ENCODE measurements at regions not wholly inside any gene's neighbourhood (a gene's known extent, or its start where the extent isn't known, plus 50 kb on each side); places are given as distances from the start of the nearest gene placed in this dataset.

DNA sequence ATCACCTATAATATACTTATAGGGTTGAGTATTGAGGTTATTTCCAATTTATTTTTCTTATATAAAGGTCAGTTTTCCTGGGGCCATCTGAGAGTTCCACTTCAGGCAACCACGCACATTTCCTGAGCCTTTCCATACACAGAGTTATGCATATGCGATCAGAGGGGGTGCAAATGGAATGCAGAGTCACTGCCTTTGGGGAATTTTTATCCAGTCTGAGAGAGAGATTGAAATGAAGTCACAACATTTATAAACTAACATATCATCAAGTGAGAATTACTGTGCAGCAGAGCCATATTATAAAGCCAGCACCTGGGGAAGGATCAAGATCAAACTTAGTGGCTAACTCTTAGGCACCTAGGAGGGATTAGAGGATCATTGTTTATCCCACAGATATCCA is 299.9 kb upstream of the PLXNA2 start:
- H3K4me1 ChIP-seq = peaks cover 13% of the 10 kb centered on the region
- H3K4me3 ChIP-seq = no peak overlapping the region
- no peaks in the 10 kb centered on the region for H3K27me3 ChIP-seq (ENCODE audit: low read depth)
- no peaks in the 10 kb centered on the region for H3K9me3 ChIP-seq
- in situ Hi-C loops (cut with MboI; ENCODE audit: low sequenced_read_pairs) = no loop called here
- H3K36me3 ChIP-seq (replicated peaks) = no peaks in the 10 kb centered on the region
- no peak for DNase-seq (ENCODE audit: low spot score in 2 of 2)

GRCh38 chr1:208544794-208545193 is 300.6 kb upstream of the PLXNA2 start:
- Histone ChIP-seq H3K4me3 (no peak overlapping the region), H3K4me1 (peaks cover 13% of the 10 kb centered on the region), H3K36me3 (replicated peaks) (no peaks in the 10 kb centered on the region), H3K9me3 (no peaks in the 10 kb centered on the region), H3K27me3 (ENCODE audit: low read depth) (no peaks in the 10 kb centered on the region)
- DNase-seq (ENCODE audit: low spot score in 2 of 2) = no peak
- in situ Hi-C loops (cut with MboI; ENCODE audit: low sequenced_read_pairs) = no loop called here

- H3K27me3 ChIP-seq (ENCODE audit: low read depth) = no peaks in the 10 kb centered on the region
- no peak for DNase-seq (ENCODE audit: low spot score in 2 of 2)
- in situ Hi-C loops (cut with MboI; ENCODE audit: low sequenced_read_pairs) = no loop called here
- no peaks in the 10 kb centered on the region for H3K9me3 ChIP-seq
- H3K36me3 ChIP-seq (replicated peaks) = no peaks in the 10 kb centered on the region
- H3K4me3 ChIP-seq = no peak overlapping the region
- peaks cover 13% of the 10 kb centered on the region for H3K4me1 ChIP-seq
Observed at GRCh38 chr1:208551024-208551423, 306.8 kb upstream of the PLXNA2 start.

DNA sequence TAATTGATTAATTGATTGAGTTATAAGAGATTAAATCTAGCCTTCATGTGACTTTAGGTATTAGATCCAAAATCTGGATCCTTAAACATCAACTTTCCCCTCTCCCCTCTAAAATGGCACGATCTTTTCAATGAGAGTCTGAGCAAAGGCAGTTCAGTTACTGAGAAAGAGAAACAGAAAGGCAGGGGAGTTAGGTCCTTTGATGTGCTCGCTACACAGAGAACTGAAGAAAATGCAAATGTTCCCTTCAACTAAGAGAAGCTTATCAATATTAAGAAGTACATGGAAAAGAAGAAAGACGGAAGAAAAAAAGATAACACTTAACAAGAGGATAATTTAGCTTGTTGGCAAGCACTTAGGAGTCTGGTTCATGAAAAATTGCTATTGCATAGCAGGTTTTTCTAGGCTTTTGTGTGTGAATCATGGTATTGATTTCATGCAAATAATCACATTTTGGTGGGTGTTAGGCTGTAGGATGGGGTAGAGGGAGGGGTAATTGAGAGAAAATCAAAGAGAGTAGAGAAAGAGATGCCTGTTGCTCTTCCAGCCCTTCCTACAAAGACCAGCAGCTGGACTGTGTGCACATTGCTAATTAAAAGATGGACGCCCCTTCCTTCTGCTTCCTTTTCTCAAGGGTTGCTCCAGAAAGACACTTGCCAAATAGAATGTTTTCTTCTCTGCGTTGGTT is 307.6 kb upstream of the PLXNA2 start:
- Histone ChIP-seq H3K4me1 (peaks cover 13% of the 10 kb centered on the region), H3K27me3 (ENCODE audit: low read depth) (no peaks in the 10 kb centered on the region), H3K4me3 (no peak overlapping the region), H3K9me3 (no peaks in the 10 kb centered on the region), H3K36me3 (replicated peaks) (no peaks in the 10 kb centered on the region)
- no peak for DNase-seq (ENCODE audit: low spot score in 2 of 2)
- in situ Hi-C loops (cut with MboI; ENCODE audit: low sequenced_read_pairs) = no loop called here

DNA sequence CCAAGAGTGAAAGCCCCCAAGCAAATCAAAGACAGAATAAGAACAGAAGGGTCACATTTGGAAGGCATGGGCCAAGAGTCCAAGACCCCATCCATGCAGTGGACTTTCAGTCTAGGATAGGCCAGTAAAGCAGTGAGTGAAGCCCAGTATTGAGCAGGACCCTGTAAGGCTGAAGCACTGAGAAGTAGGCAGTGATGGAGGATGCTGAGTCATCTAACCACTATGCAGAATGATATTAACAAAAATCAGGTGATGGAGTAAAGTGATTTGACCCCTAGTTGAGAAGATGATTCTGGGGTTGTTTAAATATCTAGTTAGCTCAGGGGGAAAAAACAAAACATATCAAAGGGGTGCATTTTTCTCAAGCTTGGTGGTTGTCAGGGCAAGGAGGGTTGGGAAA is 308.7 kb upstream of the PLXNA2 start:
- H3K4me3 ChIP-seq = no peak overlapping the region
- H3K27me3 ChIP-seq (ENCODE audit: low read depth) = no peaks in the 10 kb centered on the region
- in situ Hi-C loops (cut with MboI; ENCODE audit: low sequenced_read_pairs) = no loop called here
- H3K4me1 ChIP-seq = peaks cover 7% of the 10 kb centered on the region; the same call in 1 of the 2 replicates
- H3K36me3 ChIP-seq (replicated peaks) = no peaks in the 10 kb centered on the region
- no peaks in the 10 kb centered on the region for H3K9me3 ChIP-seq
- no peak for DNase-seq (ENCODE audit: low spot score in 2 of 2)

DNA sequence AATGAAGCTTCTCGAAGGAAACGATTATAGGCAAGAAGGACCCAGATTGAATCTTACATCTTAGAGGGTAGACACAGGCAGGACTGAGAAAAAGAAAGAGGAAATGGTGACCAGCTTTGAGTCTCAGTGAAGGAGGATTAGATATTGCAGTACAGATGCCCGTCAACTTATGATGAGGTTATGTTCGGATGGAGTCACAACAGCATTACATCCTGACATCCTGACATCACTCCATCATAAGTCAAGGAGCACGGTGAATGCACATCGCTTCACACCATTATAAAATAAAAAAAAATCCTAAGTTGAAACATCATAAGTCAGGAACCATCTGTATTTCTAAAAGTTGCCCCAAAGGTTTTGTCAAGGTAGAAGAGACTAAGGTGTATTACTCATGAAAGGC is 312.3 kb upstream of the PLXNA2 start:
- no peak for DNase-seq (ENCODE audit: low spot score in 2 of 2)
- no peaks in the 10 kb centered on the region for H3K36me3 ChIP-seq (replicated peaks)
- H3K4me1 ChIP-seq = no peaks in the 10 kb centered on the region
- no peaks in the 10 kb centered on the region for H3K27me3 ChIP-seq (ENCODE audit: low read depth)
- in situ Hi-C loops (cut with MboI; ENCODE audit: low sequenced_read_pairs) = no loop called here
- H3K9me3 ChIP-seq = no peaks in the 10 kb centered on the region
- no peak overlapping the region for H3K4me3 ChIP-seq

DNA sequence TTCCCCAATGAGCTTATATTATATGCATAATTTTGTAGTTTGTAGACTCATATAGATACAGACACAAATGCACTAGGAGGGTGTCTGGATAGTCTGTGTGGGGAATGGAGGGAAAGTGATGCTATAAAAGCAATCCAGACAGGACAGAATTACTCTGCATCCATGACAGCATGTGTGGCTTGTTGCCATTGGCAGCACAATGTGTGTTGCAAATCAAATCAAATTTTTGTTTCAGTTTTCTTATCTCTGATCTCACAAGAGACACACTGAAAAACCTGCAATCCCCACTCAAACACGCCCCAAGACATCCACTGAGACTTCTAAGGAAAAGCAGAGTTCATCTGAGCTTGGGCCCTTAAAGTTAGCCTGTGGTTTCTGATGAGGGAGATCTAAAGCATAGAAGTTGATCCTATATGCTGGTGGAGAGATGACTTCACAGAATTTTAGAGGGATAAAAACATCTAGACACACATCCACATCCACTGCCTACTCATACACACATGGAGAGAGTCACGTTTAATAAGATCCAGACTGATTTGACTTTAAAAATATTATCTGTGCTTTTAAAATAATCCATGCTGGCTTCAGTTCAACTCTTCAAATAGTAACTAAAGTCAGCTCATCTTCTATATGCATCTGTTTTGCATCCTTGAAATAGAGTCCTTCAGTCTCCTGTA is 313.0 kb upstream of the PLXNA2 start:
- Histone ChIP-seq H3K4me1 (no peaks in the 10 kb centered on the region), H3K36me3 (replicated peaks) (no peaks in the 10 kb centered on the region), H3K4me3 (no peak overlapping the region), H3K27me3 (ENCODE audit: low read depth) (no peaks in the 10 kb centered on the region), H3K9me3 (no peaks in the 10 kb centered on the region)
- in situ Hi-C loops (cut with MboI; ENCODE audit: low sequenced_read_pairs) = no loop called here
- no peak for DNase-seq (ENCODE audit: low spot score in 2 of 2)

DNA sequence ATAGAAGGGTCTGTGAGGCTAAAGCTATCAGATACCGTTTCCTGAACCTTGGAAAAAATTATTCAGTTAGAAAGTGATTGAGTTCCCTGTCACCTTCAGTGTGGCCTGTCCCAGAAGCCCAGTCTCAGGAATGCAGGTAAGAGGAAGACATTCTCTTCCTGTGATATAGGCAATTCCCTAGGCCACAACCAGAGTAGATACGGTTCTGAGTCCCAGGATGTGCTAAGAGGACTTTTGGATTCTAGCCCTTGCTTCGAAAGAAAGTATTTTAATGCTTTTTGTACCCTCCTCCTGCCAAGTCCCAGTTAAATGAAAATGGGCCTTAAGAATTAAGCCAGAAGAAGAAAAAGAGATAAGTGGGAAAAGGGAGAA is 313.5 kb upstream of the PLXNA2 start:
- Histone ChIP-seq H3K9me3 (no peaks in the 10 kb centered on the region), H3K27me3 (ENCODE audit: low read depth) (no peaks in the 10 kb centered on the region), H3K4me1 (no peaks in the 10 kb centered on the region), H3K4me3 (no peak overlapping the region), H3K36me3 (replicated peaks) (no peaks in the 10 kb centered on the region)
- no peak for DNase-seq (ENCODE audit: low spot score in 2 of 2)
- in situ Hi-C loops (cut with MboI; ENCODE audit: low sequenced_read_pairs) = no loop called here

- Histone ChIP-seq H3K9me3 (no peaks in the 10 kb centered on the region), H3K27me3 (ENCODE audit: low read depth) (no peaks in the 10 kb centered on the region), H3K4me3 (no peak overlapping the region), H3K36me3 (replicated peaks) (no peaks in the 10 kb centered on the region), H3K4me1 (no peaks in the 10 kb centered on the region)
- DNase-seq (ENCODE audit: low spot score in 2 of 2) = no peak
- in situ Hi-C loops (cut with MboI; ENCODE audit: low sequenced_read_pairs) = no loop called here
Observed at GRCh38 chr1:208559597-208560329, 315.6 kb upstream of the PLXNA2 start.

DNA sequence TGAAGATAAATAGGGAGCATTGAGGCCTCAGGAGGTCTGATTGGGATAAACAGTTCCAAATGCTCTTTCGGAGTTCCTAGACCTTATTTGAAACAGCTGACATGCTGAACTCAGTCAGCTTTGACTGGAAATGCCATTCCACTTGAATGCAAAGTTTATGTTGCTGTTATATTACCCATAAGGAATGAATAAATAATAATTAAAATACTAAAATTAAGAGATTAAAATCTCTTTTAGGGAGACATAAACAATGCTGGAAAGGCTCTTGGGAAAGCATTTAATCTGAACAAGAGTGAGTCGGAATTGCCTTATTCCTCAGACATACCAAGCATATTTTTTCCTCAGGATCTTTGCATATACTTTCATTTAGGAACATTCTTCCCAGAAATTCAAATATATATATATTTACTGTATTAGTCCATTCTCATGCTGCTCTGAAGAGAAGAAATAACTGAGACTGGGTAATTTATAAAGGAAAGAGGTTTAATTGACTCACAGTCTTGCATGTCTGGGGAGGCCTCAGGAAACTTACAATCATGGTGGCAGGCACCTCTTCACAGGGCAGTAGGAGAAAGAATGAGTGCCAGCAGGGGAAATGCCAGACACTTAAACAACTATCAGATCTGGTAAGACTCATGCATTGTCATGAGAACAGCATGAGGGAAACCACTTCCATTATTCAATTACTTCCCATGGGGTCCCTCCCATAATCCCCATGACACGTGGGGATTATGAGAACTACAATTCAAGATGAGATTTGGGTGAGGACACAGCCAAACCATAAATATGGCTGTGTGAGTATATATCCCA is 318.2 kb upstream of the PLXNA2 start:
- H3K36me3 ChIP-seq (replicated peaks) = no peaks in the 10 kb centered on the region
- no peaks in the 10 kb centered on the region for H3K4me1 ChIP-seq
- DNase-seq (ENCODE audit: low spot score in 2 of 2) = no peak

DNA sequence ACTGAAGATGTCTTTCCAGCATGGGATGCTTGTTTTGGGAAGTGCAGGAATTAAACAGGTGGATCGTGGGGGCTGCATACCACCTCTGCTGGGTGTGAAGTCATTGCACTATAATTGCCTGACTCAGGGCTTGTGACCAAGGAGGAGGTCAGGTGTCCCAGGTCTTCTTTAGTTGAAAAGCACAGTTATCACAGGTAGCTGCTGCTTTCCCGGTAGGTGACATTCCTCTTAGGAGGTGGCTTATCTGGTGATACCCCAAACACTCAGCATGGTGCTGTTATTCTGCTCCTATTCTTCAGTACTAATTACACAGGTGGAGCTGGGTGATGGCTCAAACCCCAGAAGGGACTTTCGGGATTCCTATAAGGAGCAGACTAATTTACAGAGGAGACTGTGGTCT is 320.3 kb upstream of the PLXNA2 start:
- Histone ChIP-seq H3K4me3 (no peak overlapping the region), H3K36me3 (replicated peaks) (no peaks in the 10 kb centered on the region), H3K4me1 (no peaks in the 10 kb centered on the region), H3K9me3 (no peaks in the 10 kb centered on the region), H3K27me3 (ENCODE audit: low read depth) (no peaks in the 10 kb centered on the region)
- DNase-seq (ENCODE audit: low spot score in 2 of 2) = no peak
- in situ Hi-C loops (cut with MboI; ENCODE audit: low sequenced_read_pairs) = no loop called here

More for the DNA sequence above, 318.2 kb upstream of the PLXNA2 start:
- Histone ChIP-seq H3K4me3 (no peak overlapping the region), H3K9me3 (no peaks in the 10 kb centered on the region), H3K27me3 (ENCODE audit: low read depth) (no peaks in the 10 kb centered on the region)
- in situ Hi-C loops (cut with MboI; ENCODE audit: low sequenced_read_pairs) = no loop called here

GRCh38 chr1:208565756-208566440 is 321.7 kb upstream of the PLXNA2 start:
- DNase-seq (ENCODE audit: low spot score in 2 of 2) = no peak
- no peaks in the 10 kb centered on the region for H3K27me3 ChIP-seq (ENCODE audit: low read depth)
- no peaks in the 10 kb centered on the region for H3K4me1 ChIP-seq
- no peaks in the 10 kb centered on the region for H3K9me3 ChIP-seq
- H3K36me3 ChIP-seq (replicated peaks) = no peaks in the 10 kb centered on the region
- no peak overlapping the region for H3K4me3 ChIP-seq
- in situ Hi-C loops (cut with MboI; ENCODE audit: low sequenced_read_pairs) = no loop called here

- in situ Hi-C loops (cut with MboI; ENCODE audit: low sequenced_read_pairs) = no loop called here
- Histone ChIP-seq H3K4me1 (no peaks in the 10 kb centered on the region), H3K4me3 (no peak overlapping the region), H3K9me3 (no peaks in the 10 kb centered on the region), H3K36me3 (replicated peaks) (no peaks in the 10 kb centered on the region), H3K27me3 (ENCODE audit: low read depth) (no peaks in the 10 kb centered on the region)
- no peak for DNase-seq (ENCODE audit: low spot score in 2 of 2)
Observed at GRCh38 chr1:208569181-208569580, 325.0 kb upstream of the PLXNA2 start.
